ENCODE measurements at regions not wholly inside any gene's neighbourhood (a gene's known extent, or its start where the extent isn't known, plus 50 kb on each side); places are given as distances from the start of the nearest gene placed in this dataset.

- H3K4me1 Mint-ChIP-seq = peaks cover 4% of the 10 kb centered on the region; the same call in 1 of the 2 replicates
- DNase-seq (ENCODE audit: low spot score) (no peak), ATAC-seq (no peak)
- H3K9me3 Mint-ChIP-seq = no peaks in the 10 kb centered on the region
- POLR2A ChIA-PET = no interaction called here
- CTCF ChIA-PET = interaction anchor here (0.6 to 1.5 kb wide), 3 partner anchors 10 to 207 kb away, joined by 3 to 6 read pairs (median 3); no protein-coding TSS in a partner anchor
- H3K27me3 Mint-ChIP-seq (ENCODE audit: low read depth) = no peaks in the 10 kb centered on the region
- H3K36me3 Mint-ChIP-seq = no peaks in the 10 kb centered on the region
- H3K27ac Mint-ChIP-seq = no peak overlapping the region
- H3K4me3 Mint-ChIP-seq = no peak overlapping the region
- TF ChIP-seq PRDM15 (CRISPR knock-in tag; IDR thresholded peaks at IDR 0.05) (no peak), NFYB (CRISPR knock-in tag; conservative IDR thresholded peaks at IDR 0.05; ENCODE audit: low read depth) (no peak), ZNF263 (CRISPR knock-in tag; IDR thresholded peaks at IDR 0.05; ENCODE audit: low read depth) (no peak), ATF1 (CRISPR knock-in tag; IDR thresholded peaks at IDR 0.05) (no peak), TCF7 (CRISPR knock-in tag; IDR thresholded peaks at IDR 0.05; ENCODE audit: low read depth) (no peak), PRRX2 (CRISPR knock-in tag; IDR thresholded peaks at IDR 0.05) (no peak), CREB1 (CRISPR knock-in tag; IDR thresholded peaks at IDR 0.05) (no peak), HMGA2 (CRISPR knock-in tag; IDR thresholded peaks at IDR 0.05) (no peak), SMAD4 (CRISPR knock-in tag; IDR thresholded peaks at IDR 0.05) (no peak), ZNF512 (CRISPR knock-in tag; IDR thresholded peaks at IDR 0.05; ENCODE audit: borderline replicate concordance) (no peak), IRF1 (CRISPR knock-in tag; IDR thresholded peaks at IDR 0.05) (no peak), TEAD4 (CRISPR knock-in tag; IDR thresholded peaks at IDR 0.05) (no peak), ZSCAN18 (CRISPR knock-in tag; IDR thresholded peaks at IDR 0.05) (no peak), MAX (CRISPR knock-in tag; IDR thresholded peaks at IDR 0.05) (no peak), E2F5 (CRISPR knock-in tag; IDR thresholded peaks at IDR 0.05) (no peak)
- TF ChIP-seq, protein P1, sequence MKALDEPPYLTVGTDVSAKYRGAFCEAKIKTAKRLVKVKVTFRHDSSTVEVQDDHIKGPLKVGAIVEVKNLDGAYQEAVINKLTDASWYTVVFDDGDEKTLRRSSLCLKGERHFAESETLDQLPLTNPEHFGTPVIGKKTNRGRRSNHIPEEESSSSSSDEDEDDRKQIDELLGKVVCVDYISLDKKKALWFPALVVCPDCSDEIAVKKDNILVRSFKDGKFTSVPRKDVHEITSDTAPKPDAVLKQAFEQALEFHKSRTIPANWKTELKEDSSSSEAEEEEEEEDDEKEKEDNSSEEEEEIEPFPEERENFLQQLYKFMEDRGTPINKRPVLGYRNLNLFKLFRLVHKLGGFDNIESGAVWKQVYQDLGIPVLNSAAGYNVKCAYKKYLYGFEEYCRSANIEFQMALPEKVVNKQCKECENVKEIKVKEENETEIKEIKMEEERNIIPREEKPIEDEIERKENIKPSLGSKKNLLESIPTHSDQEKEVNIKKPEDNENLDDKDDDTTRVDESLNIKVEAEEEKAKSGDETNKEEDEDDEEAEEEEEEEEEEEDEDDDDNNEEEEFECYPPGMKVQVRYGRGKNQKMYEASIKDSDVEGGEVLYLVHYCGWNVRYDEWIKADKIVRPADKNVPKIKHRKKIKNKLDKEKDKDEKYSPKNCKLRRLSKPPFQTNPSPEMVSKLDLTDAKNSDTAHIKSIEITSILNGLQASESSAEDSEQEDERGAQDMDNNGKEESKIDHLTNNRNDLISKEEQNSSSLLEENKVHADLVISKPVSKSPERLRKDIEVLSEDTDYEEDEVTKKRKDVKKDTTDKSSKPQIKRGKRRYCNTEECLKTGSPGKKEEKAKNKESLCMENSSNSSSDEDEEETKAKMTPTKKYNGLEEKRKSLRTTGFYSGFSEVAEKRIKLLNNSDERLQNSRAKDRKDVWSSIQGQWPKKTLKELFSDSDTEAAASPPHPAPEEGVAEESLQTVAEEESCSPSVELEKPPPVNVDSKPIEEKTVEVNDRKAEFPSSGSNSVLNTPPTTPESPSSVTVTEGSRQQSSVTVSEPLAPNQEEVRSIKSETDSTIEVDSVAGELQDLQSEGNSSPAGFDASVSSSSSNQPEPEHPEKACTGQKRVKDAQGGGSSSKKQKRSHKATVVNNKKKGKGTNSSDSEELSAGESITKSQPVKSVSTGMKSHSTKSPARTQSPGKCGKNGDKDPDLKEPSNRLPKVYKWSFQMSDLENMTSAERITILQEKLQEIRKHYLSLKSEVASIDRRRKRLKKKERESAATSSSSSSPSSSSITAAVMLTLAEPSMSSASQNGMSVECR (CRISPR knock-in tag; IDR thresholded peaks at IDR 0.05; ENCODE audit: borderline replicate concordance) = no peak
Observed at GRCh38 chr5:158245513-158245912, 386.6 kb upstream of the CLINT1 start.

All from WTC11 (cell line).